Trophoblast cell (in vitro differentiated cells and primary cell): ENCODE measurements at regions not wholly inside any gene's neighbourhood (a gene's known extent, or its start where the extent isn't known, plus 50 kb on each side); places are given as distances from the start of the nearest gene placed in this dataset.

Experiments used
- DNase-seq, 2 donors: peaks; one replicate each; pipeline ENCODE4 v3.0.0-alpha.2; 2016
- H2AFZ ChIP-seq: 2 replicates; pipeline ENCODE4 v1.6.1; 2013; ENCODE audit warnings: low read length, moderate library complexity, mild to moderate bottlenecking; ENCODE audit not compliant: insufficient read depth, poor library complexity
- H2AK5ac ChIP-seq: 2 replicates; pipeline ENCODE4 v1.6.1; 2013; ENCODE audit warnings: mild to moderate bottlenecking, low read length
- H2BK120ac ChIP-seq: 2 replicates; pipeline ENCODE4 v1.6.1; 2013; ENCODE audit warnings: low read length, mild to moderate bottlenecking, moderate library complexity; ENCODE audit not compliant: insufficient read depth, poor library complexity
- H2BK12ac ChIP-seq: 2 replicates; pipeline ENCODE4 v1.6.1; 2013; ENCODE audit warnings: mild to moderate bottlenecking, low read length, moderate library complexity
- H2BK5ac ChIP-seq: 2 replicates; pipeline ENCODE4 v1.6.1; 2013; ENCODE audit warnings: low read length, low read depth, moderate library complexity, mild to moderate bottlenecking; ENCODE audit not compliant: poor library complexity
- H3K14ac ChIP-seq: 2 replicates; pipeline ENCODE4 v1.6.1; 2013; ENCODE audit warnings: mild to moderate bottlenecking, low read length
- H3K18ac ChIP-seq: 2 replicates; pipeline ENCODE4 v1.6.1; 2013; ENCODE audit warnings: mild to moderate bottlenecking, low read length
- H3K23ac ChIP-seq: 2 replicates; pipeline ENCODE4 v1.6.1; 2013; ENCODE audit warnings: low read length
- H3K27ac ChIP-seq: 2 replicates; pipeline ENCODE4 v1.5.1; 2013; ENCODE audit warnings: low read depth, mild to moderate bottlenecking, inconsistent platforms, low read length, moderate library complexity
- H3K27me3 ChIP-seq: 2 replicates; pipeline ENCODE4 v1.6.1; 2013; ENCODE audit warnings: inconsistent platforms, mild to moderate bottlenecking, low read length, moderate library complexity; ENCODE audit not compliant: insufficient read depth
- H3K36me3 ChIP-seq, 2 experiments: 1 replicate in 1 of 2; 2 replicates in 1 of 2; pipeline ENCODE4 v1.6.1; 2013; ENCODE audit warnings: low read length in 2 of 2, mild to moderate bottlenecking in 2 of 2, moderate library complexity in 1 of 2; ENCODE audit not compliant: insufficient read depth in 2 of 2, control insufficient read depth in 1 of 2
- H3K4ac ChIP-seq: 2 replicates; pipeline ENCODE4 v1.6.1; 2013; ENCODE audit warnings: low read depth, mild to moderate bottlenecking, low read length, moderate library complexity
- H3K4me1 ChIP-seq, 2 experiments: 1 replicate in 1 of 2; 2 replicates in 1 of 2; pipeline ENCODE4 v1.6.1; 2013; ENCODE audit warnings: low read length in 2 of 2, mild to moderate bottlenecking in 2 of 2, moderate library complexity in 1 of 2; ENCODE audit not compliant: insufficient read depth in 2 of 2, control insufficient read depth in 1 of 2
- H3K4me2 ChIP-seq: 2 replicates; pipeline ENCODE4 v1.6.1; 2013; ENCODE audit warnings: inconsistent platforms, mild to moderate bottlenecking, low read length, moderate library complexity
- H3K4me3 ChIP-seq: 2 replicates; pipeline ENCODE4 v1.5.1; 2013; ENCODE audit warnings: mild to moderate bottlenecking, low read depth, low read length, inconsistent platforms
- H3K79me1 ChIP-seq: one replicate; pipeline ENCODE4 v1.6.1; 2013; ENCODE audit warnings: low read length
- H3K79me2 ChIP-seq: 2 replicates; pipeline ENCODE4 v1.6.1; 2013; ENCODE audit warnings: low read length, mild to moderate bottlenecking; ENCODE audit not compliant: control insufficient read depth, insufficient read depth, poor library complexity
- H3K9ac ChIP-seq: 2 replicates; pipeline ENCODE4 v1.6.1; 2013; ENCODE audit warnings: mild to moderate bottlenecking, low read length
- H3K9me3 ChIP-seq: 2 replicates; pipeline ENCODE4 v1.6.1; 2013; ENCODE audit warnings: low read depth, mild to moderate bottlenecking, control low read depth, inconsistent platforms, low read length; ENCODE audit not compliant: insufficient read depth
- H4K12ac ChIP-seq: 2 replicates; pipeline ENCODE4 v1.6.1; 2013; ENCODE audit warnings: low read depth, mild to moderate bottlenecking, low read length, moderate library complexity
- H4K8ac ChIP-seq: 2 replicates; pipeline ENCODE4 v1.6.1; 2013; ENCODE audit warnings: low read depth, mild to moderate bottlenecking, low read length, moderate library complexity
- H4K91ac ChIP-seq: one replicate; pipeline ENCODE4 v1.6.1; 2013; ENCODE audit warnings: low read depth, mild to moderate bottlenecking, low read length, moderate library complexity
- WGBS: extraction: QIAGEN DNeasy Blood & Tissue Kit; methylation state at CpG from one replicate; pipeline ENCODE4 v1.1.7; 2013; ENCODE audit warnings: missing lambda C conversion rate; ENCODE audit not compliant: insufficient read length, insufficient coverage; ENCODE audit errors: extremely low coverage; 5-methylcytosine and 5-hydroxymethylcytosine counted together

GRCh38 chr5:73297430-73297829, 124.4 kb downstream of the TMEM174 start:
- no peak overlapping the region for H2BK12ac ChIP-seq
- H4K12ac ChIP-seq, result no peak overlapping the region
- no peak overlapping the region for H4K8ac ChIP-seq
- no peak overlapping the region for H3K4me2 ChIP-seq
- H3K4me1 ChIP-seq, result peaks cover 7 to 15% of the 10 kb centered on the region in 2 experiments
- H3K9ac ChIP-seq, result no peak overlapping the region
- H2BK5ac ChIP-seq, result no peak overlapping the region
- H3K36me3 ChIP-seq, result no peaks in the 10 kb centered on the region
- H3K18ac ChIP-seq, result no peak overlapping the region
- H3K4me3 ChIP-seq, result no peak overlapping the region
- WGBS, result no CpG with 5 or more reads among the region's 5 CpGs
- H2AK5ac ChIP-seq, result no peak overlapping the region
- H3K14ac ChIP-seq, result no peak overlapping the region
- H3K4ac ChIP-seq, result no peak overlapping the region
- H3K23ac ChIP-seq, result no peak overlapping the region
- H3K79me2 ChIP-seq, result no peaks in the 10 kb centered on the region
- H2BK120ac ChIP-seq, result no peak overlapping the region
- H3K27me3 ChIP-seq, result peaks cover 55% of the 10 kb centered on the region
- no peak overlapping the region for H4K91ac ChIP-seq
- H2AFZ ChIP-seq, result no peak overlapping the region
- DNase-seq, result no peak
- no peaks in the 10 kb centered on the region for H3K9me3 ChIP-seq
- H3K79me1 ChIP-seq, result no peaks in the 10 kb centered on the region
- no peak overlapping the region for H3K27ac ChIP-seq

- no peak overlapping the region for H3K27ac ChIP-seq
- H3K36me3 ChIP-seq, result no peaks in the 10 kb centered on the region
- no peaks in the 10 kb centered on the region for H3K79me2 ChIP-seq
- no peak overlapping the region for H2AK5ac ChIP-seq
- H3K4ac ChIP-seq, result no peak overlapping the region
- H3K4me1 ChIP-seq, result peaks cover 7 to 15% of the 10 kb centered on the region in 2 experiments
- no peak overlapping the region for H2BK5ac ChIP-seq
- no peak overlapping the region for H3K14ac ChIP-seq
- H4K91ac ChIP-seq, result no peak overlapping the region
- H3K9ac ChIP-seq, result no peak overlapping the region
- H2AFZ ChIP-seq, result no peak overlapping the region
- no peak overlapping the region for H2BK12ac ChIP-seq
- no peak overlapping the region for H3K18ac ChIP-seq
- no CpG with 5 or more reads among the region's 4 CpGs for WGBS
- no peak overlapping the region for H3K23ac ChIP-seq
- H3K4me3 ChIP-seq, result no peak overlapping the region
- H4K12ac ChIP-seq, result no peak overlapping the region
- H4K8ac ChIP-seq, result no peak overlapping the region
- no peak overlapping the region for H3K4me2 ChIP-seq
- H3K79me1 ChIP-seq, result no peaks in the 10 kb centered on the region
- peaks cover 48% of the 10 kb centered on the region for H3K27me3 ChIP-seq
- no peaks in the 10 kb centered on the region for H3K9me3 ChIP-seq
- no peak for DNase-seq
- no peak overlapping the region for H2BK120ac ChIP-seq
These were observed 123.8 kb downstream of the TMEM174 start for GRCh38 chr5:73296772-73297171.

- Histone ChIP-seq H3K9ac (no peak overlapping the region), H3K4me2 (no peak overlapping the region), H2BK12ac (no peak overlapping the region), H3K4me1 (peaks cover 7 to 15% of the 10 kb centered on the region in 2 experiments), H3K18ac (no peak overlapping the region), H4K12ac (no peak overlapping the region), H2BK5ac (no peak overlapping the region), H3K27ac (no peak overlapping the region), H3K4me3 (no peak overlapping the region), H3K79me2 (no peaks in the 10 kb centered on the region), H3K23ac (no peak overlapping the region), H3K79me1 (no peaks in the 10 kb centered on the region), H3K14ac (no peak overlapping the region), H3K9me3 (no peaks in the 10 kb centered on the region), H2AFZ (no peak overlapping the region), H2BK120ac (no peak overlapping the region), H3K4ac (no peak overlapping the region), H4K91ac (no peak overlapping the region), H2AK5ac (no peak overlapping the region), H3K27me3 (peaks cover 40% of the 10 kb centered on the region), H4K8ac (no peak overlapping the region), H3K36me3 (no peaks in the 10 kb centered on the region)
- WGBS, result no CpG with 5 or more reads among the region's 4 CpGs
- DNase-seq, result no peak
These were observed 122.9 kb downstream of the TMEM174 start for GRCh38 chr5:73295921-73296320.

GRCh38 chr5:73295447-73295846, 122.5 kb downstream of the TMEM174 start:
- Histone ChIP-seq H3K36me3 (no peaks in the 10 kb centered on the region), H3K4me2 (no peak overlapping the region)

More at GRCh38 chr5:73295447-73295846, 122.5 kb downstream of the TMEM174 start:
- no peak overlapping the region for H3K4me3 ChIP-seq
- H2BK12ac ChIP-seq, result no peak overlapping the region
- no peak overlapping the region for H2AFZ ChIP-seq
- H3K23ac ChIP-seq, result no peak overlapping the region
- no peak overlapping the region for H3K18ac ChIP-seq
- H3K14ac ChIP-seq, result no peak overlapping the region
- WGBS, result no CpG with 5 or more reads among the region's 2 CpGs
- no peak overlapping the region for H4K12ac ChIP-seq
- H3K9me3 ChIP-seq, result no peaks in the 10 kb centered on the region
- H3K27ac ChIP-seq, result no peak overlapping the region
- no peak for DNase-seq
- peaks cover 7 to 15% of the 10 kb centered on the region in 2 experiments for H3K4me1 ChIP-seq
- H3K79me2 ChIP-seq, result no peaks in the 10 kb centered on the region
- no peaks in the 10 kb centered on the region for H3K79me1 ChIP-seq
- no peak overlapping the region for H3K4ac ChIP-seq
- H2BK120ac ChIP-seq, result no peak overlapping the region
- no peak overlapping the region for H2BK5ac ChIP-seq
- peaks cover 35% of the 10 kb centered on the region for H3K27me3 ChIP-seq
- H3K9ac ChIP-seq, result no peak overlapping the region
- no peak overlapping the region for H4K91ac ChIP-seq
- no peak overlapping the region for H4K8ac ChIP-seq
- no peak overlapping the region for H2AK5ac ChIP-seq
